ENCODE measurements at regions not wholly inside any gene's neighbourhood (a gene's known extent, or its start where the extent isn't known, plus 50 kb on each side); places are given as distances from the start of the nearest gene placed in this dataset.

DNA sequence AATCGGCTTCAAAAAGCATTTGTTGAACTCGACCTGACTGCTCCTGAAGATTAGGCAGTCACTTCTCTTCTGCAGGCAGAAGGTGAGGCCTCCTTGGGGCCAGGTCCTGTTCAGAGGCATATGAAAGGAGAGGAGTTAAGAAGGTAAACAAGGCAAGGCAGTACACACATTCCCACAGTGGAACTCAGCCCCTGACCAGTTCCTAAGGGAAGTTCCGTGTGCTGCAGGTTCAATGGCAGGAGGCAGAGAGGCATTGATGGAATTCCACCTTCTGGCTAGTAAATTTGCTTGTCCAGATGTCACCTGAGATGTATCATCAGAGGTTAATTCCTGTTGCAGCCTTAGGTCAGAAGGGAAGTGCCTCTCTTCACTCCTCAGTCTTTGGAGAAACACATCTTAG lies 337.0 kb upstream of the MTNR1B start:
- Histone ChIP-seq H3K4me3 (no peak overlapping the region), H3K27me3 (no peaks in the 10 kb centered on the region), H3K36me3 (no peaks in the 10 kb centered on the region), H3K27ac (no peak overlapping the region), H3K9me3 (no peaks in the 10 kb centered on the region), H3K4me1 (no peaks in the 10 kb centered on the region)
- WGBS, 2 donors: 44 to 47% methylated on average over 3 of the region's 3 CpGs
- no peak for TF ChIP-seq POLR2A (IDR thresholded peaks at IDR 0.05)
- TF ChIP-seq, protein P1, sequence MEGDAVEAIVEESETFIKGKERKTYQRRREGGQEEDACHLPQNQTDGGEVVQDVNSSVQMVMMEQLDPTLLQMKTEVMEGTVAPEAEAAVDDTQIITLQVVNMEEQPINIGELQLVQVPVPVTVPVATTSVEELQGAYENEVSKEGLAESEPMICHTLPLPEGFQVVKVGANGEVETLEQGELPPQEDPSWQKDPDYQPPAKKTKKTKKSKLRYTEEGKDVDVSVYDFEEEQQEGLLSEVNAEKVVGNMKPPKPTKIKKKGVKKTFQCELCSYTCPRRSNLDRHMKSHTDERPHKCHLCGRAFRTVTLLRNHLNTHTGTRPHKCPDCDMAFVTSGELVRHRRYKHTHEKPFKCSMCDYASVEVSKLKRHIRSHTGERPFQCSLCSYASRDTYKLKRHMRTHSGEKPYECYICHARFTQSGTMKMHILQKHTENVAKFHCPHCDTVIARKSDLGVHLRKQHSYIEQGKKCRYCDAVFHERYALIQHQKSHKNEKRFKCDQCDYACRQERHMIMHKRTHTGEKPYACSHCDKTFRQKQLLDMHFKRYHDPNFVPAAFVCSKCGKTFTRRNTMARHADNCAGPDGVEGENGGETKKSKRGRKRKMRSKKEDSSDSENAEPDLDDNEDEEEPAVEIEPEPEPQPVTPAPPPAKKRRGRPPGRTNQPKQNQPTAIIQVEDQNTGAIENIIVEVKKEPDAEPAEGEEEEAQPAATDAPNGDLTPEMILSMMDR (IDR thresholded peaks at IDR 0.05): no peak
- no peak for DNase-seq
- intact Hi-C loops (cut with DNase I): no loop called here

DNA sequence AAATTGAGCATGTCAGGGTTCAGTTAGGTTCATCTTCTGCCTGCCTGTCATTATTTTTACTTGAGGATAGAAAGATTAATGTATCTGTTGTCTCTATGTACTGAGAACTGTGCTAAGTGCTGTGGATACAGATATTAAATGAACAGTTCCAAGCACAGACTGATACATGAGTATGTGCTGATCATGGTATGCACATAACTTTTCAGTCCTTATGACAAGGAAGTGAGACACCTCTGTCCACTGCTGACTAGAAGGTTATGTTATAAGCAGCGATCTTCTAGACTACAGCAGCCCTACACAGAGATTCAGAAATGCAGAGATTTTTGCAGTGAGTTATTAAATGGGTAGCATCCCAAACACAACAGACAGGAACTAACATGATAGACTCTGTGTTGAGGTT lies 335.6 kb upstream of the MTNR1B start:
- Histone ChIP-seq H3K36me3 (no peaks in the 10 kb centered on the region), H3K9me3 (no peaks in the 10 kb centered on the region), H3K27me3 (no peaks in the 10 kb centered on the region), H3K4me1 (no peaks in the 10 kb centered on the region), H3K27ac (no peak overlapping the region), H3K4me3 (no peak overlapping the region)
- intact Hi-C loops (cut with DNase I): no loop called here
- TF ChIP-seq, protein P1 (IDR thresholded peaks at IDR 0.05): no peak
- no peak for TF ChIP-seq POLR2A (IDR thresholded peaks at IDR 0.05)
- no peak for DNase-seq
- WGBS, 2 donors: 44 to 50% methylated on average over 1 of the region's 1 CpG

DNA sequence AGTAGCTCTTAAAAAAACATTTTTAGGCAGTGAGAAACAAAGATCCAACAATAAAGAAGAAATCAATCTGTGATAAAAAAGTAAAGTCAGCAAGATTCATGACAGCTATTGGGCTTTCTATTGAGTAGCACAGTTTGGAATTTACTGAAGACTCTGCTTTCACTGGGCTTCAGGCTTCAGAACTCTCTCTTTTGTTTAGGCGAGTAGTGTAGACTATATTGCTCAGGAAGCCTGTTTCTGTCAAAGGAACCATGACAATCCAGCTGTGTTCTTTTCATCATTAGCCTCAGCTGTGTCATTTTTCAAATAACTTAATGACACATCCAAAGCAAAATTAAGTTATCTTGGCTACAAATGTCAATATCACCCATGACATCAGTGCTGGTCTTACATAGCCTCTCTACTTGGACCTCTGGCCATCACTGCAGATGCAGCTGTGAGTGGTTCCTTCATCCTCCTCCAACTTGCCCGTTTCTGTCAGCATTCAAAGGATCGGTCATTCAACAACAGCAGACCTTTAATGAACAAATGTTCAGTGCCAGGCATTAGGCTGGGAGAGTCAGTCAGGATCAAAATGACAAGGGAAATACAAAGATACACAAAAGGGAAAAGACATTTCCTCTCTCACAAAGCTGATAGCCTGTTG lies 332.8 kb upstream of the MTNR1B start:
- Histone ChIP-seq H3K9me3 (no peaks in the 10 kb centered on the region), H3K36me3 (no peaks in the 10 kb centered on the region), H3K27me3 (no peaks in the 10 kb centered on the region), H3K4me1 (no peaks in the 10 kb centered on the region), H3K27ac (no peak overlapping the region), H3K4me3 (no peak overlapping the region)
- DNase-seq: no peak
- TF ChIP-seq, protein P1 (IDR thresholded peaks at IDR 0.05): no peak
- no peak for TF ChIP-seq POLR2A (IDR thresholded peaks at IDR 0.05)
- 28 to 58% methylated on average over 3 of the region's 3 CpGs for WGBS, 2 donors
- intact Hi-C loops (cut with DNase I): no loop called here

DNA sequence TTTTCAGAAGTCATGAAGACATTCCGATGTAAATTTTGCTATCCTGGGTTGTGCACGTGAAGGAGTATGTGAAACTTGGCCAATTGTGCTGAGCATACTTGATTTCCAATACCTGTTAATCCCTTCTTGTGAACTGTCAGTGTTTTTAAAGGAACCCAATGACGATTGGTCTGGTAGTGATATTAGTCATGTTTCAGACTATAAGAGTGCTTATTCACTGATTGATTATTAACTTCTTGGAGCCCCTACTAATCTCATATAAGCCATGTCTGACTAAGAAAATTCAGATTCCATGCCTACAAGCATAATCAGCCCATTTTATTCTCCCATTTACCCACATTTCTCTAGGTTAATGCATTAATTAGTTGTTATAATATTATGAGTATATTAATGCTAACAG lies 330.8 kb upstream of the MTNR1B start:
- Histone ChIP-seq H3K4me3 (no peak overlapping the region), H3K36me3 (no peaks in the 10 kb centered on the region), H3K27me3 (no peaks in the 10 kb centered on the region), H3K4me1 (no peaks in the 10 kb centered on the region), H3K27ac (no peak overlapping the region), H3K9me3 (no peaks in the 10 kb centered on the region)
- WGBS, 2 donors: 75 to 78% methylated on average over 3 of the region's 3 CpGs
- intact Hi-C loops (cut with DNase I): no loop called here
- TF ChIP-seq, protein P1 (IDR thresholded peaks at IDR 0.05): no peak
- TF ChIP-seq POLR2A (IDR thresholded peaks at IDR 0.05): no peak
- no peak for DNase-seq

DNA sequence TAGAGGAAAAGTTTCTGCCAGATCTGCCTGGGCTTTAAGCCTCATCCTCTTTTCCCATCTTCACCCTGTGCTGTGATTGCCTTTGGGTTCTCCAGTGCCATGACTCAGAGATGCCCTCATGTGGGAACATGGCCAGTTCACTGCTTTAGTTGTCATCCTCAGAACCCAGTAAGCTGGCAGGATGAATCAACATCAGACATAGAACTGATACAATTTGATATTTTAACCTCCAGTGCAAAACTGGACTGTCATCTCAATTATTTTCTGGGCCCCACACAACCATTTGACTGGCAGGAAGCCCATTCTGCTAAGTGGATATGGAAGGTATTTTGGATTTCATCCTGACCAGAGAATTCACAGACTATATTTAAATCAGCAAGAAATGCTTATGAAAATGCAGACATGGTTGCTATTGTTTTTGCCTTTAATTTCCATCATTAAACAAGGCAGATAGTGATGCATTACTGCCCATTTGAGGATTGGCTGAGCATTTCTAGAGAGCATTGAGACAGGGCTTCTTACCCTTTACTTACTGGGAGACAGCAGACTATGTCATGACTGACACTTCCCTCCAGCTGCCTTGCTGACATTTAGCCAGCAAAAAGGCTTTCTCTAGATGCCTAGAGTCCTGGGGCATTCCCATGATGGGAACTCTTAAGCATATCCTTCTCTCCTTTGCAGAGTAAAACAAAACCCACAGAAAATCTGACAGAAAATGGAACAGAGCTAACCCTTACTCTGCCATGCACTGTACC lies 327.1 kb upstream of the MTNR1B start:
- TF ChIP-seq POLR2A (IDR thresholded peaks at IDR 0.05): no peak
- TF ChIP-seq, protein P1 (IDR thresholded peaks at IDR 0.05): no peak
- no peak overlapping the region for H3K4me3 ChIP-seq

More for the DNA sequence above, 327.1 kb upstream of the MTNR1B start:
- Histone ChIP-seq H3K9me3 (no peaks in the 10 kb centered on the region), H3K27me3 (no peaks in the 10 kb centered on the region), H3K27ac (no peak overlapping the region), H3K4me1 (no peaks in the 10 kb centered on the region), H3K36me3 (no peaks in the 10 kb centered on the region)
- DNase-seq: no peak
- intact Hi-C loops (cut with DNase I): no loop called here

All from esophagus squamous epithelium (tissue), 5 donors.